HepG2 (cell line): ENCODE measurements at regions not wholly inside any gene's neighbourhood (a gene's known extent, or its start where the extent isn't known, plus 50 kb on each side); places are given as distances from the start of the nearest gene placed in this dataset.
A peak's percentile ranks its signal among the peaks of the same experiment; 100 is the strongest.

Experiments used
- ATAC-seq: fragments of 200-7000 bp; cut with Tn5 transposase; 3 replicates; pipeline ENCODE4 v1.9.1; 2020; ENCODE audit warnings: mild to moderate bottlenecking, moderate library complexity
- BruUV-seq: library from RNA; stranded (reverse); fragments of 400-500 nt; replicated peaks from 2 replicates; lab custom pipeline; 2021; lab: Mats Ljungman, UMichigan
- CTCF ChIA-PET: fragments of 300-600 bp; formaldehyde crosslinking; extraction: SDS; loops from one replicate; lab custom pipeline; 2021; ENCODE audit warnings: low total read pairs, inconsistent platforms, low intra/inter-chr PET ratio; lab: Yijun Ruan, JAX
- POLR2A ChIA-PET: fragments of 350-600 bp; sonication (Branson Sonifier 250); formaldehyde crosslinking; loops from one replicate; lab custom pipeline; 2020; ENCODE audit warnings: antibody characterized with exemption, inconsistent platforms; lab: Yijun Ruan, JAX
- DNase-seq: peaks from one replicate; pipeline ENCODE4 v3.0.0-alpha.2; 2015; ENCODE audit warnings: low spot score
- FAIRE-seq: peaks from 3 replicates; lab custom pipeline; 2011; peaks lifted over from hg19 to GRCh38; lab: Jason Lieb, UNC
- H2AFZ ChIP-seq: one replicate; pipeline ENCODE4 v1.6.1; 2011; ENCODE audit warnings: low read length, inconsistent platforms
- H3K27ac ChIP-seq: fragments of 300-600 bp; 3 replicates; pipeline ENCODE4 v1.8.0; 2011; ENCODE audit warnings: mixed run types, mild to moderate bottlenecking, mixed read lengths, low read length, inconsistent platforms; ENCODE audit not compliant: insufficient read depth; ENCODE audit errors: extremely low read length
- H3K27me3 ChIP-seq, 2 experiments: fragments of 200-600 bp in 1 of 2; 2 replicates in 1 of 2; 3 replicates in 1 of 2; pipeline versions ENCODE4 v1.6.0 to v1.8.0; 2011; ENCODE audit warnings: low read length in 2 of 2, mild to moderate bottlenecking in 2 of 2, moderate library complexity in 2 of 2, inconsistent platforms in 1 of 2; ENCODE audit not compliant: insufficient read depth in 2 of 2, control insufficient read depth in 1 of 2
- H3K36me3 ChIP-seq, 2 experiments: fragments of 200-600 bp in 1 of 2; replicated peaks in 1 of 2; 2 replicates in 1 of 2; 3 replicates in 1 of 2; pipeline versions ENCODE4 v1.5.1 to v1.8.0; 2011; ENCODE audit warnings: low read length in 2 of 2, inconsistent platforms in 1 of 2; ENCODE audit not compliant: insufficient read depth in 2 of 2, control insufficient read depth in 1 of 2
- H3K4me1 ChIP-seq: 2 replicates; pipeline ENCODE4 v1.5.1; 2012; ENCODE audit warnings: low read length, inconsistent platforms; ENCODE audit not compliant: insufficient read depth
- H3K4me2 ChIP-seq: 2 replicates; pipeline ENCODE4 v1.6.0; 2011; ENCODE audit warnings: low read depth, low read length, inconsistent platforms
- H3K4me3 ChIP-seq, 3 experiments: fragments of 200-600 bp in 1 of 3; sonication (generic), shearing (Covaris generic) in 1 of 3; replicated peaks in 1 of 3; 2 replicates each; pipeline ENCODE4 v1.5.1; 2011 to 2016; ENCODE audit warnings: low read length in 3 of 3, inconsistent platforms in 2 of 3, low read depth in 2 of 3, mild to moderate bottlenecking in 2 of 3, control low read depth in 1 of 3, mixed read lengths in 1 of 3; ENCODE audit not compliant: insufficient read depth in 1 of 3
- H3K79me2 ChIP-seq: one replicate; pipeline ENCODE4 v1.6.1; 2011; ENCODE audit warnings: low read length, inconsistent platforms; ENCODE audit not compliant: insufficient read depth
- H3K9ac ChIP-seq: 2 replicates; pipeline ENCODE4 v1.6.0; 2011; ENCODE audit warnings: mild to moderate bottlenecking, low read depth, low read length, inconsistent platforms; ENCODE audit not compliant: insufficient read depth
- H3K9me3 ChIP-seq: 2 replicates; pipeline ENCODE4 v1.5.1; 2012; ENCODE audit warnings: mild to moderate bottlenecking, low read length
- H4K20me1 ChIP-seq: 2 replicates; pipeline ENCODE4 v1.6.0; 2011; ENCODE audit warnings: inconsistent platforms, mild to moderate bottlenecking, low read length, moderate library complexity; ENCODE audit not compliant: insufficient read depth
- CENPT ChIP-seq: sonication (generic); formaldehyde crosslinking; IDR thresholded peaks from 2 replicates; pipeline ENCODE4 v1.8.0; 2022; ENCODE audit warnings: low read depth, mild to moderate bottlenecking, moderate library complexity, missing genetic modification reagents
- CHD2 ChIP-seq: IDR thresholded peaks from 2 replicates; pipeline ENCODE4 v1.6.1; 2011; ENCODE audit warnings: low read depth, low read length, improper control_type of control experiment
- GABPA ChIP-seq, 2 experiments: IDR thresholded peaks; 2 replicates each; pipeline ENCODE4 v1.6.1; 2011 to 2016; ENCODE audit warnings: low read depth in 2 of 2, low read length in 1 of 2, missing biosample characterization in 1 of 2, missing genetic modification characterization in 1 of 2
- HNRNPLL ChIP-seq: fragments of 200-400 bp; formaldehyde crosslinking; IDR thresholded peaks from 2 replicates; pipeline ENCODE4 v1.6.1; 2017; ENCODE audit warnings: mild to moderate bottlenecking, low read depth, low read length; ENCODE audit not compliant: poor library complexity, severe bottlenecking
- IRF2 ChIP-seq: IDR thresholded peaks from 2 replicates; pipeline ENCODE4 v1.6.1; 2018; ENCODE audit warnings: missing genetic modification reagents, missing compliant biosample characterization
- ISL2 ChIP-seq: sonication (generic); formaldehyde crosslinking; IDR thresholded peaks from 2 replicates; pipeline ENCODE4 v1.5.0; 2020; ENCODE audit warnings: missing genetic modification reagents
- ZFYVE20 ChIP-seq: sonication (generic); formaldehyde crosslinking; IDR thresholded peaks from 2 replicates; pipeline ENCODE4 v1.8.0; 2023; ENCODE audit warnings: low read depth, mild to moderate bottlenecking, moderate library complexity, missing genetic modification reagents, borderline replicate concordance
- ZHX2 ChIP-seq, 2 experiments: sonication (generic) in 1 of 2; formaldehyde crosslinking in 1 of 2; IDR thresholded peaks; 2 replicates each; pipeline versions ENCODE4 v1.6.1 to v1.9.0; 2014 to 2022; ENCODE audit warnings: antibody characterized with exemption in 1 of 2, borderline replicate concordance in 1 of 2, inconsistent platforms in 1 of 2, low read depth in 1 of 2, missing genetic modification reagents in 1 of 2
- ZNF232 ChIP-seq: sonication (generic); formaldehyde crosslinking; IDR thresholded peaks from 2 replicates; pipeline ENCODE4 v1.4.0; 2020; ENCODE audit warnings: missing genetic modification reagents, borderline replicate concordance
- ZNF329 ChIP-seq: sonication (generic); formaldehyde crosslinking; IDR thresholded peaks from 2 replicates; pipeline ENCODE4 v1.9.0; 2021; ENCODE audit warnings: low read depth, mild to moderate bottlenecking, missing genetic modification reagents
- ZNF512B ChIP-seq: sonication (generic); formaldehyde crosslinking; IDR thresholded peaks from 2 replicates; pipeline ENCODE4 v1.5.1; 2020; ENCODE audit warnings: missing genetic modification reagents, mild to moderate bottlenecking, borderline replicate concordance
- ZNF75D ChIP-seq: sonication (generic); formaldehyde crosslinking; IDR thresholded peaks from 2 replicates; pipeline ENCODE4 v1.8.1; 2023; ENCODE audit warnings: missing genetic modification reagents, mild to moderate bottlenecking, borderline replicate concordance
- ZNF883 ChIP-seq: sonication (generic); formaldehyde crosslinking; IDR thresholded peaks from 2 replicates; pipeline ENCODE4 v1.5.1; 2020; ENCODE audit warnings: mild to moderate bottlenecking, missing genetic modification reagents; ENCODE audit errors: not compliant biosample characterization
- ZSCAN5A ChIP-seq: sonication (generic); formaldehyde crosslinking; IDR thresholded peaks from 2 replicates; pipeline ENCODE4 v1.8.0; 2022; ENCODE audit warnings: mild to moderate bottlenecking, missing genetic modification reagents, borderline replicate concordance
- WGBS: methylation state at CpG from one replicate; pipeline ENCODE4 v1.1.6; 2017; ENCODE audit warnings: low lambda C conversion rate; 5-methylcytosine and 5-hydroxymethylcytosine counted together
- in situ Hi-C: cut with HindIII; loops from 2 replicates; pipeline ENCODE4 v1.10.0; 2017; ENCODE audit warnings: low pct_unique_long_range_greater_than_20kb; ENCODE audit not compliant: extremely low pct_ligation_motif_present
- intact Hi-C: fragments of 100-400 bp; cut with micrococcal nuclease; formaldehyde crosslinking; loops from one replicate; pipeline ENCODE4 v1.10.0; 2022; ENCODE audit not compliant: unreplicated experiment

GRCh38 chr3:18872466-18872865 is 275.8 kb upstream of the KCNH8 start:
- peak; percentile 56; the same call in 1 of the 3 replicates for ATAC-seq
- H3K4me3 ChIP-seq = no peak overlapping the region
- ChIA-PET POLR2A (no interaction called here), CTCF (no interaction called here)
- no TSS peak for BruUV-seq
- H2AFZ ChIP-seq = no peak overlapping the region
- no peak overlapping the region for H3K27ac ChIP-seq
- H3K9ac ChIP-seq = no peak overlapping the region
- WGBS = 5% methylated on average over 1 of the region's 1 CpG
- no peak overlapping the region for H3K4me2 ChIP-seq
- intact Hi-C loops = no loop called here
- H3K27me3 ChIP-seq = no peaks in the 10 kb centered on the region
- no peak for FAIRE-seq
- in situ Hi-C loops = no loop called here
- H3K9me3 ChIP-seq = no peaks in the 10 kb centered on the region
- TF ChIP-seq ISL2 (CRISPR knock-in tag) (no peak), ZFYVE20 (CRISPR knock-in tag) (no peak), GABPA (IDR thresholded peaks at IDR 0.05; ENCODE audit: low read depth, low read length) (no peak), GABPA (CRISPR knock-in tag; IDR thresholded peaks at IDR 0.05; ENCODE audit: low read depth) (no peak), ZSCAN5A (no peak), CHD2 (no peak), ZHX2 (IDR thresholded peaks at IDR 0.05; ENCODE audit: low read depth) (no peak), ZHX2 (CRISPR knock-in tag; IDR thresholded peaks at IDR 0.05; ENCODE audit: borderline replicate concordance) (no peak), IRF2 (CRISPR knock-in tag) (no peak), CENPT (no peak), HNRNPLL (no peak), ZNF329 (CRISPR knock-in tag) (no peak), ZNF883 (no peak), ZNF75D (CRISPR knock-in tag) (no peak), ZNF232 (CRISPR knock-in tag) (no peak), ZNF512B (CRISPR knock-in tag) (no peak)
- no peaks in the 10 kb centered on the region for H4K20me1 ChIP-seq
- no peak for DNase-seq
- H3K4me1 ChIP-seq = no peaks in the 10 kb centered on the region
- no peaks in the 10 kb centered on the region for H3K79me2 ChIP-seq
- H3K36me3 ChIP-seq = no peaks in the 10 kb centered on the region
